K562 (cell line): ENCODE measurements at regions not wholly inside any gene's neighbourhood (a gene's known extent, or its start where the extent isn't known, plus 50 kb on each side); places are given as distances from the start of the nearest gene placed in this dataset.

Source experiments
- LCOR ChIP-seq: sonication (generic); formaldehyde crosslinking; IDR thresholded peaks from 2 replicates; pipeline ENCODE4 v1.8.0; 2022; ENCODE audit warnings: mild to moderate bottlenecking, missing genetic modification reagents
- MLLT1 ChIP-seq, 2 experiments: fragments of 450-650 bp; IDR thresholded peaks; 2 replicates each; pipeline ENCODE4 v1.6.1; 2016
- MTA1 ChIP-seq: fragments of 450-650 bp; IDR thresholded peaks from 2 replicates; pipeline ENCODE4 v1.6.1; 2017; ENCODE audit warnings: borderline replicate concordance
- RBM14 ChIP-seq: fragments of 200-400 bp; formaldehyde crosslinking; IDR thresholded peaks from 2 replicates; pipeline ENCODE4 v1.6.1; 2018; ENCODE audit warnings: low read depth, mild to moderate bottlenecking, low read length, moderate library complexity, borderline replicate concordance; ENCODE audit not compliant: insufficient read depth
- U2AF1 ChIP-seq: fragments of 200-400 bp; formaldehyde crosslinking; optimal IDR thresholded peaks from 2 replicates; pipeline ENCODE3; 2017; ENCODE audit warnings: mild to moderate bottlenecking, low read depth, low read length, moderate library complexity
- ZMIZ1 ChIP-seq, 2 experiments: fragments of 150-350 bp in 1 of 2; IDR thresholded peaks; 2 replicates each; pipeline ENCODE4 v1.6.1; 2012 to 2016; ENCODE audit warnings: low read depth in 2 of 2, low read length in 2 of 2, mild to moderate bottlenecking in 1 of 2, moderate library complexity in 1 of 2
- ZNF507 ChIP-seq: conservative IDR thresholded peaks from 2 replicates; pipeline ENCODE4 v1.6.1; 2017; ENCODE audit warnings: missing genetic modification characterization, missing compliant biosample characterization
- ZNF639 ChIP-seq, 2 experiments: fragments of 200-800 bp in 1 of 2; sonication (Bioruptor generic) in 1 of 2; sonication (generic) in 1 of 2; formaldehyde crosslinking in 1 of 2; IDR thresholded peaks in 1 of 2; conservative IDR thresholded peaks in 1 of 2; 2 replicates each; pipeline versions ENCODE4 v1.5.0 to v1.6.1; 2016 to 2020; ENCODE audit warnings: missing compliant biosample characterization in 1 of 2, missing genetic modification characterization in 1 of 2, missing genetic modification reagents in 1 of 2

DNA sequence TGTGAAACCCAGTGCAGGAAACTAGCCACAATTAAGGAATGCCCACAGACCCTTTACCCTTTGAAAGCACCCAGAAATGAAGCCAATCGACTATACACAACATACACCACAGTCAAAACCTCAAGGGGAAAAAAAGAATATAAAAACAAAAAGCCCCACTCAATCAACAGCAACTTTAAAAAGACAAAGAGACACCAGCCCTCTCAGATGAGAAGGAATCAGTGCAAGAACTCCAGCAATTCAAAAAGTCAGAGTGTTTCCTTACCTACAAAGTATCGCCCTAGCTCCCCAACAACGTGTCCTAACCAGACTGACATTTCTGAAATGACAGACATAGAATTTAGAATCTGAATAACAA lies 147.7 kb downstream of the CHD1L start (continued):
- TF ChIP-seq ZMIZ1 (IDR thresholded peaks at IDR 0.05; ENCODE audit: low read depth in 2 of 2, low read length in 2 of 2) (no peak), MLLT1 (IDR thresholded peaks at IDR 0.05) (no peak), LCOR (no peak), U2AF1 (no peak), RBM14 (no peak), MTA1 (no peak), ZNF507 (no peak), ZNF639 (CRISPR knock-in tag; conservative IDR thresholded peaks at IDR 0.05 in 1 of 2, IDR thresholded peaks at IDR 0.05 in 1 of 2) (no peak)
